ENCODE measurements at regions not wholly inside any gene's neighbourhood (a gene's known extent, or its start where the extent isn't known, plus 50 kb on each side); places are given as distances from the start of the nearest gene placed in this dataset.

GRCh38 chr2:224145751-224146355 is 106.8 kb upstream of the SERPINE2 start:
- Histone ChIP-seq H3K36me3 (ENCODE audit: control insufficient read depth in 2 of 2, insufficient read depth in 2 of 2, low read length in 1 of 2) (no peaks in the 10 kb centered on the region), H3K4me1 (ENCODE audit: control insufficient read depth, insufficient read depth, low read length) (no peaks in the 10 kb centered on the region), H3K9ac (ENCODE audit: control insufficient read depth, insufficient read depth, low read length) (no peak overlapping the region), H3K79me2 (ENCODE audit: control insufficient read depth, insufficient read depth, low read length) (no peaks in the 10 kb centered on the region), H3K9me3 (replicated peaks; ENCODE audit: control insufficient read depth, insufficient read depth, low read length) (no peaks in the 10 kb centered on the region), H3K4me2 (ENCODE audit: control insufficient read depth, insufficient read depth) (no peak overlapping the region), H3K27me3 (replicated peaks in 1 of 2; ENCODE audit: control insufficient read depth in 2 of 2, insufficient read depth in 2 of 2, low read length in 1 of 2) (no peaks in the 10 kb centered on the region; a peak in 1 of 4 replicates), H3K27ac (ENCODE audit: control insufficient read depth, insufficient read depth) (no peak overlapping the region), H2AFZ (ENCODE audit: control insufficient read depth, low read depth, low read length) (no peak overlapping the region), H4K20me1 (ENCODE audit: control insufficient read depth, insufficient read depth) (no peaks in the 10 kb centered on the region), H3K4me3 (no peak overlapping the region)
- RAD21 ChIA-PET (ENCODE audit: unreplicated experiment), result no interaction called here
- in situ Hi-C loops (cut with MboI) (no loop called here), intact Hi-C loops (cut with micrococcal nuclease; ENCODE audit: unreplicated experiment) (no loop called here)
- TF ChIP-seq SREBF2 (IDR thresholded peaks at IDR 0.05; ENCODE audit: low read length), result no peak
- TF ChIP-seq STAT3 (IDR thresholded peaks at IDR 0.05; ENCODE audit: low read depth, low read length), result no peak
- SMC1A ChIA-PET (ENCODE audit: uncharacterized antibody, unreplicated experiment), result interaction anchor here (1.2 to 1.5 kb wide), 2 partner anchors 10 to 14 kb away, joined by 3 read pairs; no protein-coding TSS in a partner anchor
- CTCF ChIA-PET, result no interaction called here
- BruUV-seq (replicated peaks), result no TSS peak
- POLR2A ChIA-PET, result no interaction called here
- FAIRE-seq (no peak), DNase-seq (ENCODE audit: low read depth, low spot score) (no peak), ATAC-seq (no peak)
- WGBS (ENCODE audit: insufficient coverage, insufficient replicate concordance, low lambda C conversion rate, missing lambda C conversion rate), result 27% methylated on average over 3 of the region's 3 CpGs

DNA sequence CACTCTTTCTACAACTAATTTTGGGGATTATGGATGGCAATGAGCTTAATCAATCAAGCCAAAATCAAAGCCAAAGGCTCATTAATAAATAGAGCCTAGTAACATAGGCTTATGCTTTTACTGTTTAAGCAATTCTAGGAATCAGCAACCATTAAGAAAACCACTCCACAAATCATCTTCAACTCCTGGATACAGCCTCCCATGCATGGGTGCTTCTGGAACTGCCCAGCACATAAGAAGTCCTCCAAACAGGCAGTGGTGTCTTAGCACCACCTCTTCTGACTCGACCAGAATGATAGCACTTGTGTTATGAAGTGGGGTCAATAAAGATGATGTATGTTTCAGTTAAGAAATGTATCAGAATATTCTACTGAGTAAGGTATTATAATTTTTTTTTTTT is 104.4 kb upstream of the SERPINE2 start:
- no peaks in the 10 kb centered on the region for H3K4me1 ChIP-seq (ENCODE audit: control insufficient read depth, insufficient read depth, low read length)
- no peaks in the 10 kb centered on the region for H3K79me2 ChIP-seq (ENCODE audit: control insufficient read depth, insufficient read depth, low read length)
- CTCF ChIA-PET, result no interaction called here
- H3K9ac ChIP-seq (ENCODE audit: control insufficient read depth, insufficient read depth, low read length), result no peak overlapping the region
- intact Hi-C loops (cut with micrococcal nuclease; ENCODE audit: unreplicated experiment), result no loop called here
- H3K4me2 ChIP-seq (ENCODE audit: control insufficient read depth, insufficient read depth), result no peak overlapping the region
- ATAC-seq (no peak), FAIRE-seq (no peak), DNase-seq (ENCODE audit: low read depth, low spot score) (no peak)
- no peak overlapping the region for H3K4me3 ChIP-seq
- H3K36me3 ChIP-seq (ENCODE audit: control insufficient read depth in 2 of 2, insufficient read depth in 2 of 2, low read length in 1 of 2), result no peaks in the 10 kb centered on the region
- no peaks in the 10 kb centered on the region; a peak in 1 of 4 replicates for H3K27me3 ChIP-seq (replicated peaks in 1 of 2; ENCODE audit: control insufficient read depth in 2 of 2, insufficient read depth in 2 of 2, low read length in 1 of 2)
- no peaks in the 10 kb centered on the region for H4K20me1 ChIP-seq (ENCODE audit: control insufficient read depth, insufficient read depth)
- no peaks in the 10 kb centered on the region for H3K9me3 ChIP-seq (replicated peaks; ENCODE audit: control insufficient read depth, insufficient read depth, low read length)
- SMC1A ChIA-PET (ENCODE audit: uncharacterized antibody, unreplicated experiment), result no interaction called here
- no peak overlapping the region for H2AFZ ChIP-seq (ENCODE audit: control insufficient read depth, low read depth, low read length)
- H3K27ac ChIP-seq (ENCODE audit: control insufficient read depth, insufficient read depth), result no peak overlapping the region
- in situ Hi-C loops (cut with MboI), result no loop called here
- WGBS (ENCODE audit: insufficient coverage, insufficient replicate concordance, low lambda C conversion rate, missing lambda C conversion rate), result 0% methylated on average over 1 of the region's 1 CpG
- no TSS peak for BruUV-seq (replicated peaks)
- POLR2A ChIA-PET, result no interaction called here
- RAD21 ChIA-PET (ENCODE audit: unreplicated experiment), result no interaction called here
- TF ChIP-seq BCL11A (IDR thresholded peaks at IDR 0.05; ENCODE audit: low read depth, low read length) (no peak), NR2F1 (conservative IDR thresholded peaks at IDR 0.05) (no peak), MXI1 (IDR thresholded peaks at IDR 0.05; ENCODE audit: low read depth, low read length) (no peak), USF2 (IDR thresholded peaks at IDR 0.05; ENCODE audit: borderline replicate concordance, low read depth, low read length) (no peak), GABPA (IDR thresholded peaks at IDR 0.05; ENCODE audit: low read depth) (no peak), TAF1 (IDR thresholded peaks at IDR 0.05; ENCODE audit: borderline replicate concordance, low read depth, low read length) (no peak), KAT2A (conservative IDR thresholded peaks at IDR 0.05; ENCODE audit: control insufficient read depth, low read depth, low read length) (no peak), POLR2A (IDR thresholded peaks at IDR 0.05; ENCODE audit: low read depth, low read length) (no peak), ZNF687 (IDR thresholded peaks at IDR 0.05) (no peak), CTCF (IDR thresholded peaks at IDR 0.05 in 2 of 3, conservative IDR thresholded peaks at IDR 0.05 in 1 of 3; ENCODE audit: control insufficient read depth in 2 of 3, extremely low read depth in 1 of 3, insufficient read depth in 1 of 3, low read depth in 3 of 3, low read length in 3 of 3) (no peak)

Data from GM12878 (cell line).